ENCODE measurements at regions not wholly inside any gene's neighbourhood (a gene's known extent, or its start where the extent isn't known, plus 50 kb on each side); places are given as distances from the start of the nearest gene placed in this dataset.
A peak's percentile ranks its signal among the peaks of the same experiment; 100 is the strongest.

- TF ChIP-seq GATA2 (IDR thresholded peaks at IDR 0.05; ENCODE audit: low read depth, low read length) = no peak
- no peak for TF ChIP-seq GATA3 (IDR thresholded peaks at IDR 0.05; ENCODE audit: low read depth, low read length)
Measured at GRCh38 chr10:53749439-53749838, 976.9 kb upstream of the MBL2 start.

- TF ChIP-seq GATA2 (IDR thresholded peaks at IDR 0.05; ENCODE audit: low read depth, low read length) (no peak), GATA3 (IDR thresholded peaks at IDR 0.05; ENCODE audit: low read depth, low read length) (no peak)
Measured at GRCh38 chr10:53748319-53748718, 975.7 kb upstream of the MBL2 start.

- TF ChIP-seq GATA3 (IDR thresholded peaks at IDR 0.05; ENCODE audit: low read depth, low read length) (no peak), GATA2 (IDR thresholded peaks at IDR 0.05; ENCODE audit: low read depth, low read length) (no peak)
Measured at GRCh38 chr10:53744746-53745145, 972.2 kb upstream of the MBL2 start.

DNA sequence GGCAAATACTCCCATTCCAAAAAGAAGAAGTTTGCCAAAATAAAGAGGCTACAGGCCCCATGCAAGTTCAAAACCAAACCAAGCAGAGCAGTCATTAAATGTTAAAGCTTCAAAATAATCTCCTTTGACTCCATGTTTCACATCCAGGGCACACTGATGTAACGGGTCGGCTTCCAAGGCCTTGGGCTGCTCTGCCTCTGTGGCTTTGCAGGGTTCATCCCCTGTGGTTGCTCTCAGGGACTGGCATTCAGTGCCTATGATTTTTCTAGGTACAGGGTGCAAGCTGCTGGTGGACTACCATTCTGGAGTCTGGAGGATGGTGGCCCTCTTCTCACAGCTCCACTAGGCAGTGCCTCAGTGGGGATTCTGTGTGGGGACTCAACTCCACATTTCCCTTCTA, 971.6 kb upstream of the MBL2 start:
- TF ChIP-seq GATA2 (IDR thresholded peaks at IDR 0.05; ENCODE audit: low read depth, low read length) (no peak), GATA3 (IDR thresholded peaks at IDR 0.05; ENCODE audit: low read depth, low read length) (no peak)

GRCh38 chr10:53737132-53737531, 964.5 kb upstream of the MBL2 start:
- TF ChIP-seq GATA3 (IDR thresholded peaks at IDR 0.05; ENCODE audit: low read depth, low read length) (no peak), GATA2 (IDR thresholded peaks at IDR 0.05; ENCODE audit: low read depth, low read length) (no peak)

- TF ChIP-seq GATA3 (IDR thresholded peaks at IDR 0.05; ENCODE audit: low read depth, low read length) (no peak), GATA2 (IDR thresholded peaks at IDR 0.05; ENCODE audit: low read depth, low read length) (no peak)
Measured at GRCh38 chr10:53726921-53727320, 954.3 kb upstream of the MBL2 start.

DNA sequence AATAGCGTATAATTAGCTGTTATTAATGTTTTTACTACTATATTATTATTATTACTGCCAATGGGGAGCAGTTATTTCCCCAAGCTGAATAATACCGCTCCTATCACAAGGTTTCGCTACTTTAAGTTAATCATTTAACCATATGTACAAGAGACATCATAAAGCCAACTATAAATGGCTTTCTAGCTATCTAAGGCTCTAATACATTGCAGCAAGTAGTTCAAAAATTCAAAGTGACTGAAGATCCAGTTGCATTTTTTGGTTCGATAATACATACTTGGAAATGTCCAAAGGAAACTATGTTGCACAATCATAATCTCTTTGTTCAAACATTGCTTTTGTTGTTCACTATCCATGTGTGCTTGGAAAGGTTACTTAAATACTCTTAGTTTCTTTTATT, 952.0 kb upstream of the MBL2 start:
- TF ChIP-seq GATA2 (IDR thresholded peaks at IDR 0.05; ENCODE audit: low read depth, low read length) = no peak
- no peak for TF ChIP-seq GATA3 (IDR thresholded peaks at IDR 0.05; ENCODE audit: low read depth, low read length)

- TF ChIP-seq GATA2 (IDR thresholded peaks at IDR 0.05; ENCODE audit: low read depth, low read length) (no peak), GATA3 (IDR thresholded peaks at IDR 0.05; ENCODE audit: low read depth, low read length) (no peak)
Measured at GRCh38 chr10:53719658-53720057, 947.1 kb upstream of the MBL2 start.

- no peak for TF ChIP-seq GATA3 (IDR thresholded peaks at IDR 0.05; ENCODE audit: low read depth, low read length)
- no peak for TF ChIP-seq GATA2 (IDR thresholded peaks at IDR 0.05; ENCODE audit: low read depth, low read length)
Measured at GRCh38 chr10:53716156-53716555, 943.6 kb upstream of the MBL2 start.

DNA sequence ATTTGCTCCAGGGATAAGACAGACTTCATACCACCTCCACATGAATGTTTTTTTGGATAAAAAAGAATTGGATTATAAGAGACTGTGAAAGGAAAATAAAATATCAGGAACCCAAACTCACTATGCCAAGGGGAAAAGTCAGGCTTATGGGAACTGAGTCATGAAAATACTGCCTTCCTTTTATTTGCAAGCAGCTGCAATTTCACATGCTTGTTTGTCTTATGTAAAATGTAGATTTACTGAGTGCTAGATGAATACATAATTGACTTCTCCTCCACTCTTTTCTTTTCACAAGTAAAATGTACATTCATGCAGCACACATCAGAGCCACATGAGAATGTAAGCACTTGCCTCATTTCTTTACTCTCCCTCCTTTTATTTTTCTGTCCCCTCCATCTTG, 940.8 kb upstream of the MBL2 start:
- TF ChIP-seq GATA2 (IDR thresholded peaks at IDR 0.05; ENCODE audit: low read depth, low read length) (no peak), GATA3 (IDR thresholded peaks at IDR 0.05; ENCODE audit: low read depth, low read length) (no peak)

- TF ChIP-seq GATA3 (IDR thresholded peaks at IDR 0.05; ENCODE audit: low read depth, low read length) (no peak), GATA2 (IDR thresholded peaks at IDR 0.05; ENCODE audit: low read depth, low read length) (no peak)
Measured at GRCh38 chr10:53702489-53702888, 929.9 kb upstream of the MBL2 start.

DNA sequence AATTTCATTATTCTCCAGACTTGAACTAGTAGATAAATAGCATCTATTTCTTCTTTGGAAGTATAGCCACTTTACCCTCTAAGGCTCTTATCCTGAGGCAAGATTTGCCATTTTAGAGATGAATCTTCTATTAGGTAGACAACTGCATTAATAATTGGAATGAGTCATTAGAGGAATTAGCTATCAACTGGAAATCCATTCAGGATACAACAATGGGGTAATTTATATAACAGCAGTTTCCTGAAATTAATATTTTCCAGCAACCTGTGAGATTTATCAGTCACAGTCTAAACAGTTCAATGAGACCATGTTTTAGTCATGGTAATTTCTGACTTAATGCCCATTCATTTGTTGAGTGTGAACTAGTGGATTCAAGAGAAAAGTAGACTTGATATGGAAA, 928.6 kb upstream of the MBL2 start:
- no peak for TF ChIP-seq GATA2 (IDR thresholded peaks at IDR 0.05; ENCODE audit: low read depth, low read length)
- no peak; the same call in 1 of the 2 replicates for TF ChIP-seq GATA3 (IDR thresholded peaks at IDR 0.05; ENCODE audit: low read depth, low read length)

- TF ChIP-seq GATA3 (IDR thresholded peaks at IDR 0.05; ENCODE audit: low read depth, low read length) (no peak), GATA2 (IDR thresholded peaks at IDR 0.05; ENCODE audit: low read depth, low read length) (no peak)
Measured at GRCh38 chr10:53700278-53700677, 927.7 kb upstream of the MBL2 start.

GRCh38 chr10:53699684-53700083, 927.1 kb upstream of the MBL2 start:
- TF ChIP-seq GATA2 (IDR thresholded peaks at IDR 0.05; ENCODE audit: low read depth, low read length) (peak; percentile 82), GATA3 (IDR thresholded peaks at IDR 0.05; ENCODE audit: low read depth, low read length) (peak; percentile 96)

- no peak for TF ChIP-seq GATA2 (IDR thresholded peaks at IDR 0.05; ENCODE audit: low read depth, low read length)
- no peak for TF ChIP-seq GATA3 (IDR thresholded peaks at IDR 0.05; ENCODE audit: low read depth, low read length)
Measured at GRCh38 chr10:53699231-53699630, 926.6 kb upstream of the MBL2 start.

- TF ChIP-seq GATA2 (IDR thresholded peaks at IDR 0.05; ENCODE audit: low read depth, low read length) = no peak
- TF ChIP-seq GATA3 (IDR thresholded peaks at IDR 0.05; ENCODE audit: low read depth, low read length) = no peak
Measured at GRCh38 chr10:53697038-53697437, 924.5 kb upstream of the MBL2 start.
